HG02943 (cell line): ENCODE measurements at regions not wholly inside any gene's neighbourhood (a gene's known extent, or its start where the extent isn't known, plus 50 kb on each side); places are given as distances from the start of the nearest gene placed in this dataset.

ENCODE experiments used
- ATAC-seq: cut with Tn5 transposase; IDR thresholded peaks from one replicate; pipeline ENCODE4 v1.9.1; 2021; ENCODE audit warnings: mild to moderate bottlenecking, low read depth, moderate library complexity; ENCODE audit not compliant: unreplicated experiment

GRCh38 chr3:18054625-18055024, 312.2 kb upstream of the TBC1D5 start:
- no peak for ATAC-seq

- no peak for ATAC-seq
These were observed 308.9 kb upstream of the TBC1D5 start for GRCh38 chr3:18051306-18051705.

- ATAC-seq, result no peak
These were observed 306.7 kb upstream of the TBC1D5 start for GRCh38 chr3:18049096-18049495.

GRCh38 chr3:18047052-18047451, 304.6 kb upstream of the TBC1D5 start:
- no peak for ATAC-seq

- ATAC-seq, result no peak
These were observed 303.9 kb upstream of the TBC1D5 start for GRCh38 chr3:18046131-18046915.

GRCh38 chr3:18044971-18045880, 302.8 kb upstream of the TBC1D5 start:
- no peak for ATAC-seq

- ATAC-seq, result no peak
These were observed 301.8 kb upstream of the TBC1D5 start for GRCh38 chr3:18044191-18044590.

GRCh38 chr3:18036450-18036815, 294.0 kb upstream of the TBC1D5 start:
- ATAC-seq, result no peak

GRCh38 chr3:18035641-18036449, 293.4 kb upstream of the TBC1D5 start:
- ATAC-seq, result no peak

GRCh38 chr3:18033581-18034108, 291.2 kb upstream of the TBC1D5 start:
- no peak for ATAC-seq

GRCh38 chr3:18030371-18030870, 288.0 kb upstream of the TBC1D5 start:
- ATAC-seq, result no peak

- no peak for ATAC-seq
These were observed 284.9 kb upstream of the TBC1D5 start for GRCh38 chr3:18027161-18027939.

GRCh38 chr3:18024715-18025114, 282.3 kb upstream of the TBC1D5 start:
- no peak for ATAC-seq

GRCh38 chr3:18019161-18019495, 276.7 kb upstream of the TBC1D5 start:
- ATAC-seq, result no peak

GRCh38 chr3:18018491-18019160, 276.2 kb upstream of the TBC1D5 start:
- ATAC-seq, result no peak

GRCh38 chr3:18016366-18016765, 273.9 kb upstream of the TBC1D5 start:
- ATAC-seq, result no peak

- ATAC-seq, result no peak
These were observed 270.5 kb upstream of the TBC1D5 start for GRCh38 chr3:18012933-18013332.

GRCh38 chr3:18012436-18012835, 270.0 kb upstream of the TBC1D5 start:
- no peak for ATAC-seq

GRCh38 chr3:18011387-18011786, 269.0 kb upstream of the TBC1D5 start:
- no peak for ATAC-seq
